ENCODE measurements at regions not wholly inside any gene's neighbourhood (a gene's known extent, or its start where the extent isn't known, plus 50 kb on each side); places are given as distances from the start of the nearest gene placed in this dataset.

- Mint-ChIP-seq H3K27me3 (no peaks in the 10 kb centered on the region), H3K36me3 (no peaks in the 10 kb centered on the region), H3K4me1 (no peaks in the 10 kb centered on the region), H3K4me3 (no peak overlapping the region), H3K27ac (no peak overlapping the region), H3K9me3 (peaks cover 0 to 4% (median 0%) of the 10 kb centered on the region in 3 donors)
- ATAC-seq (replicated peaks in 1 of 4): no peak
- Histone ChIP-seq H3K9me3 (no peaks in the 10 kb centered on the region), H3K4me1 (ENCODE audit: control insufficient read depth in 1 of 2, extremely low read depth in 1 of 2, insufficient read depth in 2 of 2, low read length in 2 of 2) (no peaks in the 10 kb centered on the region), H3K27ac (ENCODE audit: low read length) (no peak overlapping the region), H3K27me3 (replicated peaks in 1 of 2; ENCODE audit: control insufficient read depth in 2 of 2, extremely low read depth in 1 of 2, insufficient read depth in 2 of 2, low read length in 1 of 2) (no peaks in the 10 kb centered on the region), H3K36me3 (ENCODE audit: control insufficient read depth in 2 of 2, extremely low read depth in 1 of 2, insufficient read depth in 1 of 2, low read length in 1 of 2) (no peaks in the 10 kb centered on the region), H3K4me3 (ENCODE audit: control insufficient read depth in 1 of 2, extremely low read depth in 1 of 2, low read length in 1 of 2) (no peak overlapping the region)
- ChIA-PET POLR2A (no interaction called here), CTCF (no interaction called here)
- DNase-seq: no peak
- WGBS (ENCODE audit: insufficient coverage): 92% methylated on average over 8 of the region's 9 CpGs
Measured at GRCh38 chr7:57198801-57199200, 66.6 kb upstream of the ZNF479 start.

GRCh38 chr7:57199252-57199651 is 67.0 kb upstream of the ZNF479 start:
- ChIA-PET POLR2A (no interaction called here), CTCF (no interaction called here)
- H3K27ac Mint-ChIP-seq: no peak overlapping the region
- Histone ChIP-seq H3K27ac (ENCODE audit: low read length) (no peak overlapping the region), H3K36me3 (ENCODE audit: control insufficient read depth in 2 of 2, extremely low read depth in 1 of 2, insufficient read depth in 1 of 2, low read length in 1 of 2) (no peaks in the 10 kb centered on the region), H3K27me3 (replicated peaks in 1 of 2; ENCODE audit: control insufficient read depth in 2 of 2, extremely low read depth in 1 of 2, insufficient read depth in 2 of 2, low read length in 1 of 2) (no peaks in the 10 kb centered on the region), H3K9me3 (no peaks in the 10 kb centered on the region), H3K4me1 (ENCODE audit: control insufficient read depth in 1 of 2, extremely low read depth in 1 of 2, insufficient read depth in 2 of 2, low read length in 2 of 2) (no peaks in the 10 kb centered on the region), H3K4me3 (ENCODE audit: control insufficient read depth in 1 of 2, extremely low read depth in 1 of 2, low read length in 1 of 2) (no peak overlapping the region)
- no peaks in the 10 kb centered on the region for H3K4me1 Mint-ChIP-seq
- 90% methylated on average over 5 of the region's 7 CpGs for WGBS (ENCODE audit: insufficient coverage)
- H3K27me3 Mint-ChIP-seq: no peaks in the 10 kb centered on the region
- DNase-seq: no peak
- no peak overlapping the region for H3K4me3 Mint-ChIP-seq
- no peak for ATAC-seq (replicated peaks in 1 of 4)
- H3K9me3 Mint-ChIP-seq: peaks cover 0 to 4% (median 3%) of the 10 kb centered on the region in 3 donors
- no peaks in the 10 kb centered on the region for H3K36me3 Mint-ChIP-seq

GRCh38 chr7:57201021-57201894 is 69.0 kb upstream of the ZNF479 start:
- ChIA-PET POLR2A (interaction anchor here in 1 of 2 donors (0.5 kb wide), 1 partner anchor 482 kb away, joined by 3 read pairs; no protein-coding TSS in a partner anchor), CTCF (no interaction called here)
- H3K4me3 ChIP-seq (ENCODE audit: control insufficient read depth in 1 of 2, extremely low read depth in 1 of 2, low read length in 1 of 2): no peak overlapping the region
- no peaks in the 10 kb centered on the region for H3K4me1 Mint-ChIP-seq
- no peak overlapping the region for H3K4me3 Mint-ChIP-seq
- H3K9me3 Mint-ChIP-seq: peaks cover 4 to 7% (median 6%) of the 10 kb centered on the region in 3 donors
- no peak for ATAC-seq (replicated peaks in 1 of 4)
- H3K27me3 Mint-ChIP-seq: no peaks in the 10 kb centered on the region
- WGBS (ENCODE audit: insufficient coverage): 93% methylated on average over 9 of the region's 14 CpGs
- no peaks in the 10 kb centered on the region for H3K4me1 ChIP-seq (ENCODE audit: control insufficient read depth in 1 of 2, extremely low read depth in 1 of 2, insufficient read depth in 2 of 2, low read length in 2 of 2)
- no peaks in the 10 kb centered on the region for H3K36me3 ChIP-seq (ENCODE audit: control insufficient read depth in 2 of 2, extremely low read depth in 1 of 2, insufficient read depth in 1 of 2, low read length in 1 of 2)
- DNase-seq: no peak
- H3K27me3 ChIP-seq (replicated peaks in 1 of 2; ENCODE audit: control insufficient read depth in 2 of 2, extremely low read depth in 1 of 2, insufficient read depth in 2 of 2, low read length in 1 of 2): no peaks in the 10 kb centered on the region
- H3K9me3 ChIP-seq: no peaks in the 10 kb centered on the region
- no peak overlapping the region for H3K27ac Mint-ChIP-seq
- H3K36me3 Mint-ChIP-seq: no peaks in the 10 kb centered on the region
- H3K27ac ChIP-seq (ENCODE audit: low read length): no peak overlapping the region

- Histone ChIP-seq H3K36me3 (ENCODE audit: control insufficient read depth in 2 of 2, extremely low read depth in 1 of 2, insufficient read depth in 1 of 2, low read length in 1 of 2) (no peaks in the 10 kb centered on the region), H3K27me3 (replicated peaks in 1 of 2; ENCODE audit: control insufficient read depth in 2 of 2, extremely low read depth in 1 of 2, insufficient read depth in 2 of 2, low read length in 1 of 2) (no peaks in the 10 kb centered on the region), H3K9me3 (no peaks in the 10 kb centered on the region), H3K4me3 (ENCODE audit: control insufficient read depth in 1 of 2, extremely low read depth in 1 of 2, low read length in 1 of 2) (no peak overlapping the region), H3K27ac (ENCODE audit: low read length) (no peak overlapping the region), H3K4me1 (ENCODE audit: control insufficient read depth in 1 of 2, extremely low read depth in 1 of 2, insufficient read depth in 2 of 2, low read length in 2 of 2) (no peaks in the 10 kb centered on the region)
- H3K9me3 Mint-ChIP-seq: peaks cover 4 to 7% (median 6%) of the 10 kb centered on the region in 3 donors
- no peak overlapping the region for H3K4me3 Mint-ChIP-seq
- ChIA-PET POLR2A (no interaction called here), CTCF (no interaction called here)
- ATAC-seq (replicated peaks in 1 of 4): no peak
- 85% methylated on average over 5 of the region's 7 CpGs for WGBS (ENCODE audit: insufficient coverage)
- no peaks in the 10 kb centered on the region for H3K4me1 Mint-ChIP-seq
- H3K27me3 Mint-ChIP-seq: no peaks in the 10 kb centered on the region
- no peaks in the 10 kb centered on the region for H3K36me3 Mint-ChIP-seq
- no peak overlapping the region for H3K27ac Mint-ChIP-seq
- DNase-seq: no peak
Measured at GRCh38 chr7:57201895-57202210, 69.6 kb upstream of the ZNF479 start.

- H3K36me3 ChIP-seq (ENCODE audit: control insufficient read depth in 2 of 2, extremely low read depth in 1 of 2, insufficient read depth in 1 of 2, low read length in 1 of 2): no peaks in the 10 kb centered on the region
- Mint-ChIP-seq H3K9me3 (peaks cover 4 to 7% (median 6%) of the 10 kb centered on the region in 3 donors), H3K27me3 (no peaks in the 10 kb centered on the region), H3K27ac (no peak overlapping the region), H3K4me3 (no peak overlapping the region), H3K36me3 (no peaks in the 10 kb centered on the region), H3K4me1 (no peaks in the 10 kb centered on the region)
- DNase-seq: no peak
- ATAC-seq (replicated peaks in 1 of 4): no peak
- 100% methylated on average over 2 of the region's 9 CpGs for WGBS (ENCODE audit: insufficient coverage)
- no peaks in the 10 kb centered on the region for H3K9me3 ChIP-seq
- POLR2A ChIA-PET: no interaction called here
- no peaks in the 10 kb centered on the region for H3K27me3 ChIP-seq (replicated peaks in 1 of 2; ENCODE audit: control insufficient read depth in 2 of 2, extremely low read depth in 1 of 2, insufficient read depth in 2 of 2, low read length in 1 of 2)
- H3K4me1 ChIP-seq (ENCODE audit: control insufficient read depth in 1 of 2, extremely low read depth in 1 of 2, insufficient read depth in 2 of 2, low read length in 2 of 2): no peaks in the 10 kb centered on the region
- no peak overlapping the region for H3K4me3 ChIP-seq (ENCODE audit: control insufficient read depth in 1 of 2, extremely low read depth in 1 of 2, low read length in 1 of 2)
- no peak overlapping the region for H3K27ac ChIP-seq (ENCODE audit: low read length)
- CTCF ChIA-PET: no interaction called here
Measured at GRCh38 chr7:57202274-57202673, 70.0 kb upstream of the ZNF479 start.

GRCh38 chr7:57203161-57203791 is 71.0 kb upstream of the ZNF479 start:
- ChIA-PET POLR2A (no interaction called here), CTCF (no interaction called here)
- peaks cover 11 to 14% (median 13%) of the 10 kb centered on the region in 3 donors for H3K9me3 Mint-ChIP-seq
- no peaks in the 10 kb centered on the region for H3K36me3 Mint-ChIP-seq
- H3K27me3 Mint-ChIP-seq: no peaks in the 10 kb centered on the region
- no peak for ATAC-seq (replicated peaks in 1 of 4)
- DNase-seq: no peak
- H3K4me1 Mint-ChIP-seq: no peaks in the 10 kb centered on the region
- H3K27me3 ChIP-seq (replicated peaks in 1 of 2; ENCODE audit: control insufficient read depth in 2 of 2, extremely low read depth in 1 of 2, insufficient read depth in 2 of 2, low read length in 1 of 2): no peaks in the 10 kb centered on the region
- no peak overlapping the region for H3K27ac ChIP-seq (ENCODE audit: low read length)
- no peak overlapping the region for H3K27ac Mint-ChIP-seq
- H3K4me3 ChIP-seq (ENCODE audit: control insufficient read depth in 1 of 2, extremely low read depth in 1 of 2, low read length in 1 of 2): no peak overlapping the region
- H3K4me3 Mint-ChIP-seq: no peak overlapping the region
- H3K36me3 ChIP-seq (ENCODE audit: control insufficient read depth in 2 of 2, extremely low read depth in 1 of 2, insufficient read depth in 1 of 2, low read length in 1 of 2): no peaks in the 10 kb centered on the region
- no peaks in the 10 kb centered on the region for H3K9me3 ChIP-seq
- no peaks in the 10 kb centered on the region for H3K4me1 ChIP-seq (ENCODE audit: control insufficient read depth in 1 of 2, extremely low read depth in 1 of 2, insufficient read depth in 2 of 2, low read length in 2 of 2)
- 58% methylated on average over 51 of the region's 51 CpGs for WGBS (ENCODE audit: insufficient coverage)

Measured in T-cell (primary cell).